ENCODE measurements at regions not wholly inside any gene's neighbourhood (a gene's known extent, or its start where the extent isn't known, plus 50 kb on each side); places are given as distances from the start of the nearest gene placed in this dataset.
"Not testable (repeated sequence)": the region's sequence is repeated elsewhere in the genome, so short reads cannot be mapped to it uniquely, and the experiment has no call there.

- no peak overlapping the region for H3K4me3 ChIP-seq (ENCODE audit: low read length)
- no peak for DNase-seq (ENCODE audit: low read depth)
- TF ChIP-seq CTCF (IDR thresholded peaks at IDR 0.05; ENCODE audit: insufficient read depth, low read depth, low read length, missing control alignments) = no peak
These were observed 173.2 kb downstream of the TMEM114 start for GRCh38 chr16:8417145-8417544.

- no peak for DNase-seq (ENCODE audit: low read depth)
- no peak for TF ChIP-seq CTCF (IDR thresholded peaks at IDR 0.05; ENCODE audit: insufficient read depth, low read depth, low read length, missing control alignments)
- no peak overlapping the region for H3K4me3 ChIP-seq (ENCODE audit: low read length)
These were observed 181.3 kb downstream of the TMEM114 start for GRCh38 chr16:8408855-8409567.

GRCh38 chr16:8407351-8407750 lies 183.0 kb downstream of the TMEM114 start:
- H3K4me3 ChIP-seq (ENCODE audit: low read length) = no peak overlapping the region
- TF ChIP-seq CTCF (IDR thresholded peaks at IDR 0.05; ENCODE audit: insufficient read depth, low read depth, low read length, missing control alignments) = no peak
- no peak for DNase-seq (ENCODE audit: low read depth)

- no peak overlapping the region for H3K4me3 ChIP-seq (ENCODE audit: low read length)
- no peak for DNase-seq (ENCODE audit: low read depth)
- TF ChIP-seq CTCF (IDR thresholded peaks at IDR 0.05; ENCODE audit: insufficient read depth, low read depth, low read length, missing control alignments) = no peak
These were observed 186.1 kb downstream of the TMEM114 start for GRCh38 chr16:8403978-8404749.

- DNase-seq (ENCODE audit: low read depth) = no peak
- TF ChIP-seq CTCF (IDR thresholded peaks at IDR 0.05; ENCODE audit: insufficient read depth, low read depth, low read length, missing control alignments) = no peak
- no peak overlapping the region for H3K4me3 ChIP-seq (ENCODE audit: low read length)
These were observed 187.1 kb downstream of the TMEM114 start for GRCh38 chr16:8402981-8403843.

- DNase-seq (ENCODE audit: low read depth); H3K4me3 ChIP-seq (ENCODE audit: low read length): not testable (repeated sequence)
These were observed 189.6 kb downstream of the TMEM114 start for GRCh38 chr16:8400683-8401082.

- TF ChIP-seq CTCF (IDR thresholded peaks at IDR 0.05; ENCODE audit: insufficient read depth, low read depth, low read length, missing control alignments) = no peak
- DNase-seq (ENCODE audit: low read depth) = no peak
- no peak overlapping the region for H3K4me3 ChIP-seq (ENCODE audit: low read length)
These were observed 191.8 kb downstream of the TMEM114 start for GRCh38 chr16:8398548-8398947.
